ENCODE measurements at regions not wholly inside any gene's neighbourhood (a gene's known extent, or its start where the extent isn't known, plus 50 kb on each side); places are given as distances from the start of the nearest gene placed in this dataset.

DNA sequence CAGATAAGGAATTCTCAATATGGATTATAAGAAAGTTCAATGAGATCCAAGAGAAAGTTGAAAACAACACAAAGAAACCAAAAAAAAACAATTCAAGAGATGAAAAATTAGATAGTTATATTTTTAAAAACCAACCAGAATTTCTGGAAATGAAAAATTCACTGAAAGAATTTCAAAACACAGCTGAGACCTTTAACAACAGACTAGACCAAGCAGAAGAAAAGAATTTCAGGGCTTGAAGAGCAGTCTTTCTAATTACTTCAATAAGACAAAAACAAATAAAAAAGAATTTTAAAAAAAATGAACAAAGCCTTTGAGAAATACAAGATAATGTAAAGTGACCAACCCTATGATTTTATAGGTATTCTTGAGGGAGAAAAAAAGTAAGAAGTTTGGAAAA lies 155.4 kb downstream of the ZMAT3 start:
- Histone ChIP-seq H3K27ac (ENCODE audit: insufficient read depth, low read length) (no peak overlapping the region), H2AK9ac (replicated peaks; ENCODE audit: low read depth, low read length, poor library complexity) (no peak overlapping the region), H3K56ac (ENCODE audit: extremely low read depth, insufficient read depth, low read length) (no peak overlapping the region), H4K20me1 (ENCODE audit: insufficient read depth, low read length) (no peaks in the 10 kb centered on the region), H2BK120ac (ENCODE audit: low read depth, low read length) (no peak overlapping the region), H3K27me3 (ENCODE audit: control insufficient read depth, insufficient read depth, low read length) (no peaks in the 10 kb centered on the region), H3K4me1 (ENCODE audit: control insufficient read depth, insufficient read depth, low read length) (no peaks in the 10 kb centered on the region), H4K8ac (ENCODE audit: low read depth in 2 of 2, low read length in 2 of 2) (no peak overlapping the region), H4K91ac (ENCODE audit: insufficient read depth, low read depth, low read length) (no peak overlapping the region), H3K36me3 (ENCODE audit: control insufficient read depth, insufficient read depth, low read length) (no peaks in the 10 kb centered on the region), H3K14ac (replicated peaks; ENCODE audit: low read depth, low read length) (no peak overlapping the region), H4K5ac (ENCODE audit: low read depth, low read length) (no peak overlapping the region), H3K4me2 (ENCODE audit: low read depth, low read length) (no peak overlapping the region), H2BK5ac (ENCODE audit: low read depth, low read length, poor library complexity, severe bottlenecking) (no peak overlapping the region), H3K4me3 (ENCODE audit: insufficient read depth, low read depth, low read length) (no peak overlapping the region), H2AFZ (replicated peaks; ENCODE audit: low read length, poor library complexity) (no peak overlapping the region), H3K79me1 (ENCODE audit: low read depth in 1 of 2, low read length in 2 of 2) (no peaks in the 10 kb centered on the region), H2BK20ac (ENCODE audit: low read depth, low read length) (no peak overlapping the region), H3K9me3 (ENCODE audit: control insufficient read depth, insufficient read depth, low read length) (peaks cover 5% of the 10 kb centered on the region; the same call in 1 of the 2 replicates), H3K23ac (ENCODE audit: low read depth, low read length) (no peak overlapping the region), H3K18ac (ENCODE audit: low read depth, low read length) (no peak overlapping the region), H2AK5ac (ENCODE audit: low read depth, low read length) (no peak overlapping the region), H3K9ac (ENCODE audit: low read depth, low read length) (no peak overlapping the region), H2BK15ac (ENCODE audit: low read depth, low read length) (no peak overlapping the region), H3K4ac (ENCODE audit: low read depth, low read length) (no peak overlapping the region), H3K9me1 (ENCODE audit: insufficient read depth, low read length) (no peaks in the 10 kb centered on the region)
- in situ Hi-C loops (cut with MboI; ENCODE audit: low sequenced_read_pairs): no loop called here
- ChIA-PET POLR2A (ENCODE audit: unreplicated experiment) (no interaction called here), CTCF (no interaction called here)
- intact Hi-C loops (cut with micrococcal nuclease): no loop called here
- no peak for TF ChIP-seq NFE2L2 (IDR thresholded peaks at IDR 0.05; ENCODE audit: low read depth, low read length)
- no peak for TF ChIP-seq BHLHE40 (IDR thresholded peaks at IDR 0.05; ENCODE audit: low read depth, low read length)
- TF ChIP-seq ELK1 (IDR thresholded peaks at IDR 0.05; ENCODE audit: borderline replicate concordance, low read depth, low read length): no peak
- TF ChIP-seq RCOR1 (IDR thresholded peaks at IDR 0.05; ENCODE audit: insufficient replicate concordance, low read length): no peak
- TF ChIP-seq CEBPB (IDR thresholded peaks at IDR 0.05; ENCODE audit: low read depth, low read length): no peak
- TF ChIP-seq FOS (IDR thresholded peaks at IDR 0.05; ENCODE audit: low read depth, low read length): no peak
- TF ChIP-seq SMC3 (IDR thresholded peaks at IDR 0.05; ENCODE audit: low read depth, low read length): no peak
- no peak for TF ChIP-seq POLR2A (IDR thresholded peaks at IDR 0.05; ENCODE audit: low read depth, low read length)
- no peak for TF ChIP-seq RFX5 (IDR thresholded peaks at IDR 0.05; ENCODE audit: low read depth, low read length)
- TF ChIP-seq RAD21 (IDR thresholded peaks at IDR 0.05; ENCODE audit: low read length): no peak
- no peak for TF ChIP-seq MXI1 (IDR thresholded peaks at IDR 0.05; ENCODE audit: borderline replicate concordance, low read depth, low read length)
- no peak for TF ChIP-seq CHD1 (IDR thresholded peaks at IDR 0.05; ENCODE audit: low read depth, low read length)
- no peak for TF ChIP-seq CTCF (conservative IDR thresholded peaks at IDR 0.05; ENCODE audit: low read depth, low read length)
- TF ChIP-seq, protein P1, sequence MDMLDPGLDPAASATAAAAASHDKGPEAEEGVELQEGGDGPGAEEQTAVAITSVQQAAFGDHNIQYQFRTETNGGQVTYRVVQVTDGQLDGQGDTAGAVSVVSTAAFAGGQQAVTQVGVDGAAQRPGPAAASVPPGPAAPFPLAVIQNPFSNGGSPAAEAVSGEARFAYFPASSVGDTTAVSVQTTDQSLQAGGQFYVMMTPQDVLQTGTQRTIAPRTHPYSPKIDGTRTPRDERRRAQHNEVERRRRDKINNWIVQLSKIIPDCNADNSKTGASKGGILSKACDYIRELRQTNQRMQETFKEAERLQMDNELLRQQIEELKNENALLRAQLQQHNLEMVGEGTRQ (IDR thresholded peaks at IDR 0.05; ENCODE audit: low read depth, low read length): no peak
- TF ChIP-seq MAZ (IDR thresholded peaks at IDR 0.05; ENCODE audit: borderline replicate concordance, low read depth, low read length): no peak
- ATAC-seq (ENCODE audit: low read depth) (no peak), DNase-seq (no peak)
- no TSS peak for BruUV-seq (replicated peaks)
- dilution Hi-C loops (cut with HindIII; ENCODE audit: low sequenced_read_pairs, unreplicated experiment): no loop called here

Data from IMR-90 (cell line).